HG02884 (cell line): ENCODE measurements at regions not wholly inside any gene's neighbourhood (a gene's known extent, or its start where the extent isn't known, plus 50 kb on each side); places are given as distances from the start of the nearest gene placed in this dataset.
"Not testable (repeated sequence)": the region's sequence is repeated elsewhere in the genome, so short reads cannot be mapped to it uniquely, and the experiment has no call there.

ENCODE experiments used
- ATAC-seq: cut with Tn5 transposase; IDR thresholded peaks from one replicate; pipeline ENCODE4 v1.9.1; 2021; ENCODE audit warnings: mild to moderate bottlenecking, moderate library complexity; ENCODE audit not compliant: unreplicated experiment

DNA sequence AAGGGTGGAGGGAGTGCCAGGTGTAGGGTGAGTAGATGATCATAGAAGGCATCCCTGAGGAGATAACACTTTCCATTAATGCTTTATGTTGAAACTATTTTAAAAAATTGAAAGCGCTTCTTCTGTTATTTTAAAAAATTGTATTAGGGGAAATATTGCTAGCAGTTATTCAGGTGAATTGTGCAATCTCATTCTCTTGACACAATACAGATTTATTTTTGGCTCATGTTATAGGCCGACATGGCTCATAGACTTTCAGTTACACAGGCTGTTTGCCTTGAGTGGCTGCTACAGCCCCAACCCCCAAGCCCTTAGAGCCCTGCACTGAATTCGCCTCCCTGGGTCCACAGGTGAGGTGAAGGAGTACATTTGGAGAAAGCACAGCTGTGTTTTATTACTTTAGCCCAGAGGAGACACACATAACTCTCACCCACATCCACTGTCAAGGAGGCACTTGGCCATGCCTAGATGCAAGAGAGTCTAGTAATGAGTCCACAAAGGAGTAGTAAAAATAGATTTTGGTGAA is 228.2 kb downstream of the RFPL4B start:
- no peak for ATAC-seq

DNA sequence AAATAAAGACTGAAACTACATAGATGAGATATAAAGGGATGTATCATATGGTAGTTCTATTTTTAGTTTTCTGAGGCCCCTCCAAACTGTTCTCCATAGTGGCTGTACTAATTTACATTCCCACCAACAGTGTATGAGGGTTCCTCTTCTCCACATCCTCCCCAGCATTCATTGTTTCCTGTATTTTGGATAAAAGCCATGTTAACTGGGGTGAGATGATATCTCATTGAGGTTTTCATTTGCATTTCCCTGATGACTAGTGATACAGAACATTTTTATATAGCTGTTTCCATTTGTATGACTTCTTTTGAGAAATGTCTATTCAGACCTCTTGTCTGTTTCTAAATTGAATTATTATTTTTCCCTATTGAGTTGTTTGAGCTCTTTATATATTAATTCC is 229.3 kb downstream of the RFPL4B start:
- ATAC-seq = no peak

DNA sequence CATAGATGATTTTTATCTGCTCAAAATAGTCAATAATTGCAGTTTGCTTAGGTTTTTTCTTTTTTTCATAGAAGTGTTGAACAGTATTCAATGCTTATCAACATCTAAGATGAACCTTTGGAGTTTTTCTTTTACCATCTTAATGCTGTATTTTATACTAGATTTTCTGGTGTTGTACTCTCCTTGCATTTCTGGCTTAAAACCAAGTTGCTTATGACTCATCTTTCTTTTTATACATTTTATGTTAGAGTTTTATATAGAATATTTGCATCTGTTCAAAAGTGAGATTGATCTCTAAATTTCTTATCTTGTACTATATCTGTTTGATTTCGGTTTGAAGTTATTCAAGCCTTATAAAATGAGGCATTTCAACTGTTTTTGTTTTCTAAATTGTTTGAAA is 232.5 kb downstream of the RFPL4B start:
- ATAC-seq = no peak

DNA sequence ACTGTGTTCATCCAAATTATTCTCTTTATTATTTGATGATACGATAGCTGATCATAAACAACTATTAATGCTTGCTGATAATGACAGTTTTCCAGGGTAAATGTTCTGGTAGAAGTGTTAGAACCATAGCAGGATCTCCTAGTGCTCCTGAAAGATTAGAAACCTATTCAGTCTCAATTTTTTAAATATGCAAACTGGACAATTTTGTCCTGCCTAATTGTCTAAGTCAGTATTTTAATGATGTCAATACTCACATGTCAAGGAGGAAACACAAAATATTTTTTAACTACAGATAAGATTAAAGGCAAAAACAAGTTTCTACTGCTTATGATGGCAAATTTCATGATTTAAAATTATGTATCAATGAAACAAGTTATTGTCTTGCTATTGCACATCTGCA is 233.9 kb downstream of the RFPL4B start:
- ATAC-seq = no peak

DNA sequence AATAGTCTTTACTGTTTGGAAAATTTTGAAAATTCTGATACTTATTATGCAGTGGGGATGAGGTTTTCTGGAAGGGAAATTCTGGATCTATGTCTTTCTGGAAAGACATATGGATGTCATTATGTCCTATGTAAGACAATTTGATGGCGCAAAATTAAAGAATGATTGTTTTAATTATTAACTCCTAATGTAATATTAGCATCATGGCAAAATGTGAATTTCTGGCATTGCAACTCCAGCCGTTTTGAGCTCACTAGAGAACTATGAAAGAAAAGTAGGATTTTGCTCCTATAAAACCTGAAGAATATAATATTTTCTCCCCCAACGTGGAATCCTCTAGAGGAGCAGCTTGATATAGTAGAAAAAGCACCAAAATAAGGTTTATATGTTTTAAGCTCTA is 243.2 kb downstream of the RFPL4B start:
- ATAC-seq = no peak

DNA sequence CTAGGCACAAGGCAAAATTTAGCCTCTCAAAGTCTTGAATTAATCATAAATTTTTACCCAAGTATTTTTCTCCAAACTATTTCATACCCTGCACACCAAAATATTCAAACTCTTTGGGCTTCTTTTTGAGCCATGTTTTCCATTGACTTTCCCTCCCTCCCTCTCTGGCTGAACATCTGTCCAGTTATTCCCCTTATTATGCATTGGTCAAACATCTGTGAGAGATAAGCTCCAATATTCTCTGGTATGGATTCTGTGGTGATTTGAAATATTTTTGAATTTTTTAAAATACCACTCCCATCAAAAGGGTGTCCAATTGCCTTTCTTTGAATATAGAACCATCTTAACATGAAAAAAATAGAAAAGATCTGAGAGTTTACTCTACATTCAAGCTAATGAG is 244.2 kb downstream of the RFPL4B start:
- no peak for ATAC-seq

DNA sequence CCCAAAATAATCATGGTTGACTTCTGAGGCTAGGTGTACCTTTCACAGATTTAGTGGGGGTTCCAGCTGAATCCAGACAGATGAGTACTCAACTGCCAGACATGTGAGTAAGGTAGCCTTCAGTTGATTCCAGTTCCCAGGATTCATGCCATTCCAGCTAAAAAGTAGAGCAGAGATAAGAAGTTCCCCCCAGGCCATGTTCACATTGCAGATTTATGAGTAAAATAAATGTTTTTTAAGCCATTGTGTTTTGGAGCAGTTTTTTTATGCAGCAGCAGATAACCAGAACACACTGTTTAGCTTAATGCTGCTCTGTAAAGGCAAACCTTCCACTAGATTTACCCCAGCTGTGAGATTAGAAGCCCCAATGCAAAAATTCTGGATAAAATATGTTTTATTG is 245.0 kb downstream of the RFPL4B start:
- ATAC-seq = no peak

DNA sequence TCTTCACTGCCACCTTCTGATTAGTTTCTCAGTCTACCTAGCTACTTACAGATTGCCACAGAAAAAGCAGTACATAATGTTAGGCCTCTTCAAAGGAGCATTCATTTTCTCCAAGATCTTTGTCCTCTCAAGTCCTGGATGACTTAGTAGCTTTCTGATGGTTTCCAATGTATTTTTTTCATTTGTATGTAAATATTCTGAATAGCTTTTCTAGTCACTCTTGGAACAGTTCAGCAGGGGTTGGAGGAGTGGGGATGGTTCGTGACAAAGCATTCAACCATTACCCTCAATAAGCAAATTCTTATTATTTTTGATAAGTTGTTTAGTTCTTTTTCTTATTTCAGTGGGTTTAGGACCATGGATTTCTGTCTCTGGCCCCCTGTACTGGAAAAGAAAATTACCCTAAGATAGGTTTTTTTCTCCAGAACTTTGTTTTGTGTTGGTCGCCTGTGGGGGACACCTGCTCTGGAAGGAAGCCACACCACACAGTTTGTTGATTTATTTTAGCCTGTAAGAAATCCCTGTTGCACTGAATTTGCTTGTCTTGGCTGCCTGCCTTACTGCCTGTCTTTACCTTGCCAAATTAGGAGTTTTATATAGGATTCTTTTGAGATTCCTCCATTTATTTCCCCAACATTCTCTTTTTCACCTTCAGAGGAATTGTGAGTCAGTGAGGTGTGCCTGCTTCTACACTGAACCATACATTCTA is 247.9 kb downstream of the RFPL4B start:
- no peak for ATAC-seq

DNA sequence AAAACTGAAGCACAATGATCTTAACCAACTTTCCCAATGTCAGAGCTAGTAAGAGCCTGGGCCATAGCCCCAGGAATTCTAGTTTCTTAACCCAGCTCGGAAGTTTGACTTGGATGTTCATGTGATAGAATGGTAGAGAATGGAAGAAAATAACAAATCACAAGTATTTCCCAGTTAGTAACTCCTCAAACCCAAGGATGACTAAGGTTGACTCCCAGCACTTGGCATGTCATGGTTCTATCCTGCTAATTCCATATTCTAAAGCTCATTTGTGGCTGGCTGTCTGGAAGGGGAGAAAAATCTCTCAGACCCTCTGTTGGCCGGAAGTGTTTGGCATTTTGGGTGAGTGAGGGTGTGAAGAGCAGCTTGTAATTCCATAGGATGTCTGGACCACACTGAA is 248.7 kb downstream of the RFPL4B start:
- ATAC-seq = no peak

DNA sequence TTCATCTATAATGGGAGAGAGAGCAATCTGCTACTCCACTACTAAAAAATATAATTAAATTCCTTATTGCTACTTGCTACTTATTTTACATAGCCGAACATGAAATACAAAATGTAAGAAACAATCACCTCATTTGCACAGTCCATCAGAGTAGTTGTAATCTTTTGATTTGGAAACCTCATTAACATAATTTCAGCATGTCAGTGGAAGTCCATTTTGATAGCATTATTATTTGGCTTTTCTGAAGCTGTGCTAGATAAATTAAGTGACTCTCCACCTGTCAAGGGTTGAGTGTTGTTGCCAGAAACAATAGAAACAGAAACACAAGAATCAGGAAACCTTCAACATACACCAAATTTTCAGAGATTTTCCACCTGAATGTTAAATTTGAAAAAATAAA is 250.0 kb downstream of the RFPL4B start:
- ATAC-seq = no peak

DNA sequence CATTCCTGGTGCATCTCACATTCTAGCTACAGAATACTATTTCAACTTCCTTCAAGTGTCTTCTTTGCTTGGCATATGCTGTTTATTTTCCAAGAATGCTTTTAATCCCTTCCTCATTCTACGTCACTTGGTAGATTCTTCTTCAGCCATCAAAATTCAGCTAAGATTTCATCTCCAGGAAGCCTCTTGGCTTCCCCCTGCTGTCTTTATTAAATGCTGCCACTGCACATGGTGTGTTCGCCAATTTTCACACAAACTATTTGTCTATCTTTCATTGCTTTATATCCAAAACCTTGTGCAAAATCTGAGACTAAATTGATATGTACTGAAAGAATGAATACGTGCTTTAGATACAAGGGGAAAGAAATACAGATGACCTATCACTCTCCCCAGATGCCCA is 253.0 kb downstream of the RFPL4B start:
- no peak for ATAC-seq

DNA sequence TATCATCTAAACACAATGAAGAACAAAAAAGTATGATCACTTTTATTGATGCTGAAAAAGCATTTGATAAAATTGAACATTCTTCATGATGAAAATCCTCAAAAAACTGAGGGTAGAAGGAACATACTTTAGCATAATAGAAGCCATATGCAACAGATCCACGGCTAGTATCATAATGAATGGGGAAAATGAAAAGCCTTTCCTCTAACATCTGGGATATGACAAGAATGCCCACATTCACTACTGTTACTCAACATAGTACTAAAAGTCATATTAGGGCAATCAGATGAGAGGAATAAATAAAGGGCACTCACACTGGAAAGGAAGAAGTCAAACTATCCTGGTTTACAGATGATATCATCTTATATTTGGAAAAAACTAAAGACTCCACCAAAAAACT is 256.6 kb downstream of the RFPL4B start:
- no peak for ATAC-seq

DNA sequence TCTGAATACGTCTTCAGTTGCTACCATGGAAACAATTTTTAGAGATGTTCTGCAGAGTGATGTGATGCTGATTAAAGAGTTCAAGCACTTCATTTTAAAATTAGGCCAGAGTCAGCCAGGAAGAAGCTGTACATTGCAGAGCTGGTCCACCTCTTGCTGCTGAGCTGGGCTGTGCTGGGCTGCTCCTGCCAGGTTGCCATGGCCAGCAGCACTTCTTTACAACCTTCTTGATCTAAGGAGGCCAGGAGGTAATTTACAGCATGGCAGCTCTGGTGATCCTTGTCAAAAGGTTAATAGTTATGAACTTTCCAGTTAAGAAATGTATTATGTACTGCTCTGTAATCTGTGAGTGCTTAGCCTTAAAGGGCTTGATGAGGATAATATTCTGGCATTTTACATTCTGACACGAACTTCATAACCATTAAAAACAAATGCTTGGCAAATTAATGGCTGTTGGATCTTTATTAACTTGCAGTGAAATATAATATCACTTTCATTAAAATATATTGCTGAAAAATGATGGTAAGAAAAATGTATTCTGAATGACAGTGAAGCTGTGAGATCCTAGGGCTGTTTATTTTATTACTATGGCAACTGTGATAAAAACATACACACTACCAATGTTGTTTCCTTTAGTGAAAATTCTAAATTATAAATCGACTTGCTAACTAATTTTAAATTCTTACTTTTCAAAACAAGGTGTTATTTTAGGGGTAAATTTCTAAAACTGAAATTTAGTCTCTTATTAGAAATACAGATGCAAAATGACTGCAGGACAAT is 259.7 kb downstream of the RFPL4B start:
- no peak for ATAC-seq

DNA sequence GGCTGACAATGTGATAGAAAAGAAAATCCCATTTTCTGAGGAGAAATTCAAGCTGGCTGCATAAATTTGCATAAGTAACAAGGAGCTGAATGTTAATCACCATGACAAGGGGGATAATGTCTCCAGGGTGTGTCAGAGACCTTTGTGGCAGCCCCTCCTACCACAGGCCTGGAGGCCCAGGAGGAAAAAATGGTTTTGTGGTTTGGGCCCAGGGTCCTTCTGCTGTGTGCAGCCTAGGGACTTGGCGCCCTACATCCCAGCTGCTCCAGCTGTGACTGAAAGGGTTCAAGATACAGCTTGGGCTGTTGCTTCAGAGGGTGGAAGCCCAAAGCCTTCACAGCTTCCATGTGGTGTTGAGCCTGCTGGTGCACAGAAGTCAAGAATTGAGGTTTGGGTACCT is 261.8 kb downstream of the RFPL4B start:
- ATAC-seq = not testable (repeated sequence)

DNA sequence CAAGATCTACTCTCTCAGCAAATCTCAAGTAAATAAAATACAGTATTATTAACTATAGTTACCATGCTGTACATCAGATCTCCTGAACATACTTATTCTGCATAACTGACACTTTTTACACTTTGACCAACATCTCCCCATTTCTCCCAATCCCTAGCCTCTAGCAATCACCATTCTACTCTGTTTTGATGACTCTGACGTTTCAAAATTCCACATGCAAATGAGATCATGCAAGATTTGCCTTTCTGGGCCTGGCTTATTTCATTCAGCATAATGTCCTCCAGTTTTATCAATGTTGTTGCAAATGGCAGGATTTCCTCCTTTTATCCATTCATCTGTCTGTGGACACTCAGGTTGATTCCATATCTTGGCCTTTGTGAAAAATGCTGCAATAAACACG is 266.3 kb downstream of the RFPL4B start:
- no peak for ATAC-seq

DNA sequence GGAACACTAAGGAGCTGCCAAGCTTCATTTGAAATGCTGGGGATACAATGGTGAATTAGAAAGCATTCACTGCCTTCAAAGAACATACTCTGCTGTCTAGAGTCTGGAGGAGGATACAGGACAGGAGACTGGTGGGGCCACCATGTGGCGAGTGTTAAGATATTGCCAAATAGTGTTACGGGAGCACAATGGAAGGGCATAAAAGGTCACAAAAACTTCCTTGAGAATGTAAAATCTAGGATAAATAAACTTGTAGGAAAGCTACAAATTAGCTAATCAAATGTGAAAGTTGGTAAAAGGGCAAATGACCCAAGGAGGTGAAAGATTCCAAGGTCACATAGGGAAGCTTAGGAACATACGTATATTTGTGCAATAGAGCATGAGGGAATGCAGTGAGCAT is 271.7 kb downstream of the RFPL4B start:
- ATAC-seq = no peak

DNA sequence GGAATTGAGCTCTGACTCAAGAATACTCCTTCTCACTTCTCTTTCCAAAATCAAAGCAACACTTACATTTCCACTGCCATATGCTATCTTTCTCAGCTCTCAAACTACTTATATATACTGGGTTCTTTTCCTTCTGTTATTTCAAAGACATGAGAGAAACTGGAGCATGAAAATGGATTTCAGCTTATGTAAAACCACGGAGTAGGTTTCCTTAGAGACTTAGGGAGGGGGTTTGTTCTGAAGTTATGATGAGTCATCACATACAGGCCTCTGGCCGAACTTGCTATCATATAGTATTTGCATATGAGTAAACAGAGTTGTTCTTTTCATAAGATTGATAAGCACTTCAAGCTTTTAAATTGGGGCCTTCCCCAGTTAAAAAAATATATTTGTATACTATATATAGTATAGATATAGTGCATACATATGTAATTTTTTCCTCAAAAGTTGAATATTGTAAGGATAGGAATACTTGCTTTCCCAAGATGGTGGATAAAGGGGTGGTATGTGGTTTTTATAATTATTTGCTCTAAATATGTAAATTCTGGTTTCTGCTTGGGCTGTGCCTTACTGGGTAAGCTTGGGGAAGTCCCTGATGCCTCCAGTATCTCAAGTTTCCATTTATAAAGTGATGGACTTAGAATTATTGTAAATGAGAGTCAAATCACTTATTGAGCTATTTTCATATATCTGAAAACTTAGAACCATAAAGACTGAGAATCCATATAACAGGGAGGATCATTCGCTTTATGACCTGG is 273.9 kb downstream of the RFPL4B start:
- ATAC-seq = peak; percentile 58

DNA sequence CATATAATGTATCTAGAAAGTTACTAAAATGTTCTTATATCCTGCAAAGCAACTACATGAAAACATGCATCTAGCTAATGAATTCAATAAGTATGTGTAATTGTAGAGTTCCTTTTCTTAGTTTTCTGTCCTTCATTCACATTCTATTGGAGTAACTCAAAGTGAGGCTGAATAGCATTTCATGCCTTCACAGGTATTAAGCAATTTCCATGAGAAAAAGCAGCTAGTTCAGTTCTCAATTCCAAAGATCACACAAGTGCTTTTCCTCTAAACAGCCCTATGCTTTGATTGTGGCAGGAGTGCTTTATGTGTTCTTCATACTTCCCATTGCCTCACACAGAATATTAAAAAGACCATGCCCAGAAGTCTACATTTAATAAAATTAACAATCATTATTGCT is 274.9 kb downstream of the RFPL4B start:
- no peak for ATAC-seq

DNA sequence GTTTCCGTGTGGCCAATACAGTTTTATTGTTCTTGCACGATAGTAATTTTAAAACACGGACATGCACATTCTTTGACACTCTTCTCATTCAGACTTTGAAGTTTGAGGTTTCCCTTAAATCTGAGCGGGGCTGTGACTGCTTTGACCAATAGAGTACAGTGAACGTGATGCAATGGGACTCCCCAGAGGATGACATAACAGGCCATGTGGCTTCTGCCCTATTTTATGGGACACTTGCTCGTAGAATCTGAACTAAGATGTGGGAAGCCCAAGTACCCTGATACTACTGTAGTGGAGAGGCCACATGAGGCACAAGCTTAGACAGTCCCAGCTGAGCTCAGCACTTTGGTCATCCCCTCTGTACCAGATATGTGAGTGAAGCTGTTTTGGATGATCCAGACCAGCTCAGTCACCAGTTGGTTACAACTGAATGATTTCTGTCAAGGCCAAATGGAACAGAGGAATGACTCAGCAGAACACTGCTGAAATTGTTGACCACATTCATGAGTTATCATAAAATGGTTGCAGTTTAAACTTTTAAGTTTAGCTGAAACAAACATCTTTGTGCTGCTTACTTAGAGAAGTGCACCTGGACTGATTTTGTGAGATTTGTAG is 279.4 kb downstream of the RFPL4B start:
- ATAC-seq = peak; percentile 83

DNA sequence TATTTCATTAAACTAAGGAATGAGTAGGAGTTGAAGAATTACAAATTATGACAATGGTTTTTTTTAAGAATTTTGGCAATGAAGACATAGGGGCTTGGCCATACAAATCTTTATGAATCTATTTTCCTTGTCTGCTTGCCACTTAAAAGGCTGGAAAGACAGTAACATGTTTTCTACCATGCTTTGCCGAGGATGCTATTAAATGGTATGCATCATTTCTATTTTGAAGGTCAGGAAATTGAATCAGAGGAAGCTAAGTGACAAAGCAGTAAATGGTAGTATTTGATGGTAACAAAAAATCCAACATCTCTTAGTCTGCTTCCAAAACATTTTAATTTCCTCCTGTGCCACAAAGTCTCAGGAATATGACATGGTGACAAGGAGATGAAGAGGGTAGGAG is 287.2 kb downstream of the RFPL4B start:
- ATAC-seq = no peak

DNA sequence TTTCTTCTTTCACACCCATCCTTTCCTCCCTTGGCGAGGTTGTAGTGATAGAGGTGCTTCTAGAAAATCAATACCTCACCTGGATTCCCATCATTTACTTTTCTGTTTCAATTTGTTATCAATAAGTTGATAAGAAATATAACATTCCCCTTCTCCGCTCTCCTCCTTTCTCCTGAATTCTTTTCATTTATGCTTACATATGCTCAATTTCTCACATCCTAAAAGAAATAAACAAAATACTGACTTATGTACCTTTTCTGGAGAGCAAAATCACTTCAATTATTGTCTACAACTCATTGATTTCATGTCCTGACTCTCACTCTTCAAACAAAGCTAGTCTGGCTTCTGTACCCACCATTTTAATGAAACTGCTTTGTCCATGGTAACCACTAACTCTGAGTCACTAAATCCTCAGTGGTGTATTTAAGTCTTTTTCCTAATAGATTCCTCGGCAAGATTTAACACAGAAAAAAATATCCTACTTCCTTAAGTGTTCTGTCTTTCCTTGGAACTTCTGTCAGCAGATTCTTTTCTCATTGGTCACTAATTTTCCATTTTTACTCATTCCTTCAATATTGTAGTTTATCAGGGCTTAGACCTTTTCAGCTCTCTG is 289.6 kb downstream of the RFPL4B start:
- ATAC-seq = no peak
